Right lobe of liver (tissue), 4 donors: ENCODE measurements at regions not wholly inside any gene's neighbourhood (a gene's known extent, or its start where the extent isn't known, plus 50 kb on each side); places are given as distances from the start of the nearest gene placed in this dataset.

Source experiments
- CTCF ChIP-seq, 4 donors: fragments of 200-600 bp in 3 of 4; fragments of 450-650 bp in 1 of 4; IDR thresholded peaks; one replicate each; pipeline versions ENCODE4 v1.5.1 to v1.8.0; 2016 to 2022; ENCODE audit warnings: antibody characterized with exemption in 4 of 4, mild to moderate bottlenecking in 2 of 4
- POLR2A ChIP-seq: fragments of 450-650 bp; IDR thresholded peaks from one replicate; pipeline ENCODE4 v1.6.1; 2017; ENCODE audit warnings: antibody characterized with exemption, mild to moderate bottlenecking
- donor health status: DM: no; HTN: no; CAD: no.
- donor health status: DM: no; HTN: no; CAD: no.
- donor health status: DM: no; HTN: yes; CAD: no.

- TF ChIP-seq POLR2A (no peak), CTCF (IDR thresholded peaks at IDR 0.05) (no peak)
These were observed 265.6 kb upstream of the CDIN1 start for GRCh38 chr15:36313736-36314280.
